Loucy (cell line): ENCODE measurements at regions not wholly inside any gene's neighbourhood (a gene's known extent, or its start where the extent isn't known, plus 50 kb on each side); places are given as distances from the start of the nearest gene placed in this dataset.

Experiments
- H2AFZ ChIP-seq: fragments of 200-600 bp; sonication (generic); 2 replicates; pipeline ENCODE4 v1.6.0; 2016; ENCODE audit warnings: antibody characterized with exemption, mild to moderate bottlenecking, low read length, moderate library complexity
- H3F3A ChIP-seq: fragments of 200-600 bp; 2 replicates; pipeline ENCODE4 v1.6.0; 2016; ENCODE audit warnings: antibody characterized with exemption, low read depth, mild to moderate bottlenecking
- H3K27me3 ChIP-seq: fragments of 200-600 bp; sonication (generic); 2 replicates; pipeline ENCODE4 v1.6.1; 2014; ENCODE audit warnings: low read length, mild to moderate bottlenecking; ENCODE audit not compliant: insufficient read depth, poor library complexity, severe bottlenecking
- H3K36me3 ChIP-seq: fragments of 200-600 bp; sonication (generic); 2 replicates; pipeline ENCODE4 v1.6.1; 2016; ENCODE audit warnings: low read length; ENCODE audit not compliant: insufficient read depth
- H3K4me1 ChIP-seq: fragments of 200-600 bp; sonication (generic); 2 replicates; pipeline ENCODE4 v1.5.1; 2014; ENCODE audit warnings: low read length, mild to moderate bottlenecking; ENCODE audit not compliant: insufficient read depth, poor library complexity, severe bottlenecking
- H3K4me2 ChIP-seq: fragments of 200-600 bp; sonication (generic); 2 replicates; pipeline ENCODE4 v1.6.0; 2014; ENCODE audit warnings: antibody characterized with exemption, low read length, low read depth, mild to moderate bottlenecking; ENCODE audit not compliant: poor library complexity, severe bottlenecking
- H3K4me3 ChIP-seq: fragments of 200-600 bp; sonication (generic); 2 replicates; pipeline ENCODE4 v1.5.1; 2014; ENCODE audit warnings: low read length, mild to moderate bottlenecking, mixed read lengths; ENCODE audit not compliant: poor library complexity, severe bottlenecking
- H3K79me2 ChIP-seq: fragments of 200-600 bp; sonication (generic); 2 replicates; pipeline ENCODE4 v1.6.1; 2014; ENCODE audit warnings: low read length; ENCODE audit not compliant: insufficient read depth
- H3K9ac ChIP-seq: fragments of 200-600 bp; sonication (generic); 2 replicates; pipeline ENCODE4 v1.6.0; 2014; ENCODE audit warnings: mild to moderate bottlenecking, low read depth, low read length, moderate library complexity; ENCODE audit not compliant: poor library complexity, severe bottlenecking
- H3K9me2 ChIP-seq: fragments of 200-600 bp; sonication (generic); replicated peaks from 2 replicates; pipeline ENCODE4 v1.6.1; 2016; ENCODE audit warnings: low read depth, low read length, mixed read lengths
- H3K9me3 ChIP-seq: fragments of 200-600 bp; sonication (generic); 2 replicates; pipeline ENCODE4 v1.6.1; 2014; ENCODE audit warnings: mild to moderate bottlenecking, antibody characterized with exemption, low read length, low read depth; ENCODE audit not compliant: insufficient read depth
- H4K20me1 ChIP-seq: fragments of 200-600 bp; sonication (generic); 2 replicates; pipeline ENCODE4 v1.6.0; 2014; ENCODE audit warnings: antibody characterized with exemption, low read length, mild to moderate bottlenecking; ENCODE audit not compliant: insufficient read depth, poor library complexity, severe bottlenecking
- EZH2phosphoT487 ChIP-seq: fragments of 200-600 bp; IDR thresholded peaks from 2 replicates; pipeline ENCODE4 v1.6.1; 2018; ENCODE audit warnings: antibody characterized with exemption, mild to moderate bottlenecking, moderate library complexity, borderline replicate concordance
- TF ChIP-seq, protein P1 (sequence below): fragments of 200-600 bp; sonication (generic); conservative IDR thresholded peaks from 2 replicates; pipeline ENCODE4 v1.5.1; 2014; ENCODE audit warnings: mild to moderate bottlenecking, antibody characterized with exemption, low read length

DNA sequence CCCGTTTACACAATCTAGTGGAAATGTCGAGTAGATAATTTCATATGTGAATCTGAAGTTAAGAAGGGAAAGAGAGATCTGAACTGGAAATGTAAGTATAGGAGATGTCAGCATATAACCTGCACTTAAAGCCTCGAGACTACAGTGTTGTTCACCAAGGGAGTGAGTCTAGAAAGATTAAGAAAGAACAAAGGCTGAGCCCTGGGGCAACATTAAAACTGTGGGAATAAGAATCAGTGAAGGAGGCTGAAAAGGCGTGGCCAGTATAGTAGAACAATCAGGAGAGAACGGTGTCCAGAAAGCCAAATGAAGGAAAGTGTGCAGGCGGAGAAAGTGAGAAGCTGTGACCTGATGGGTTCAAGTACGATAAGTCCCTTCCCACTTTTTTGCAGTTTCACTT, 118.8 kb upstream of the TENM3 start:
- H3K9me3 ChIP-seq, result 0 out of 2 replicates have a peak, but pooled peaks cover 8% of the 10 kb centered on the region
- no peak overlapping the region for H2AFZ ChIP-seq
- no peaks in the 10 kb centered on the region for H3K4me1 ChIP-seq
- H3K4me3 ChIP-seq, result no peak overlapping the region
- H3F3A ChIP-seq, result no peaks in the 10 kb centered on the region
- no peaks in the 10 kb centered on the region for H3K9me2 ChIP-seq
- no peaks in the 10 kb centered on the region for H3K36me3 ChIP-seq
- no peak overlapping the region for H3K4me2 ChIP-seq
- TF ChIP-seq, protein P1, sequence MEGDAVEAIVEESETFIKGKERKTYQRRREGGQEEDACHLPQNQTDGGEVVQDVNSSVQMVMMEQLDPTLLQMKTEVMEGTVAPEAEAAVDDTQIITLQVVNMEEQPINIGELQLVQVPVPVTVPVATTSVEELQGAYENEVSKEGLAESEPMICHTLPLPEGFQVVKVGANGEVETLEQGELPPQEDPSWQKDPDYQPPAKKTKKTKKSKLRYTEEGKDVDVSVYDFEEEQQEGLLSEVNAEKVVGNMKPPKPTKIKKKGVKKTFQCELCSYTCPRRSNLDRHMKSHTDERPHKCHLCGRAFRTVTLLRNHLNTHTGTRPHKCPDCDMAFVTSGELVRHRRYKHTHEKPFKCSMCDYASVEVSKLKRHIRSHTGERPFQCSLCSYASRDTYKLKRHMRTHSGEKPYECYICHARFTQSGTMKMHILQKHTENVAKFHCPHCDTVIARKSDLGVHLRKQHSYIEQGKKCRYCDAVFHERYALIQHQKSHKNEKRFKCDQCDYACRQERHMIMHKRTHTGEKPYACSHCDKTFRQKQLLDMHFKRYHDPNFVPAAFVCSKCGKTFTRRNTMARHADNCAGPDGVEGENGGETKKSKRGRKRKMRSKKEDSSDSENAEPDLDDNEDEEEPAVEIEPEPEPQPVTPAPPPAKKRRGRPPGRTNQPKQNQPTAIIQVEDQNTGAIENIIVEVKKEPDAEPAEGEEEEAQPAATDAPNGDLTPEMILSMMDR, result no peak
- no peak for TF ChIP-seq EZH2phosphoT487
- no peaks in the 10 kb centered on the region for H3K79me2 ChIP-seq
- no peaks in the 10 kb centered on the region for H4K20me1 ChIP-seq
- H3K27me3 ChIP-seq, result no peaks in the 10 kb centered on the region
- H3K9ac ChIP-seq, result no peak overlapping the region

DNA sequence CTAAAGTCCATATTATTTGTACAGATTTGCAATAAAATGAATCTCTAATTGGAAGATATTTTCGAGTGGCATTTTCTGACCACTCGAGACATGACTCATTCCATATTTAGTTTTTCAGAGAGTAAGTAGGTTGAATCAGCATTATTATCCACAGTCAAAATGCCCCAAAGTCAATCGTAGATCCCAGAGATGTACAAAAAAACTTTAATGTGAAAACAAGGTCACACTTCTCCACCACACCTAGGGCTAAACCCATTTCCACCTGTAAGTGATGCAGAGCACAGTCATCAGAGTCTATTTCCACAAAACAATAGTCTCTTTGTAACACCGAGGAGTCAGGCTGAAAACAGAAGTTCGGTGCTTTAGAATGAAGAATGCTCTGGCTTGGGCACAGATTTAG, 117.1 kb upstream of the TENM3 start:
- no peak overlapping the region for H2AFZ ChIP-seq
- H3K4me1 ChIP-seq, result no peaks in the 10 kb centered on the region
- H3K9ac ChIP-seq, result no peak overlapping the region
- no peaks in the 10 kb centered on the region for H3K36me3 ChIP-seq
- H3K27me3 ChIP-seq, result no peaks in the 10 kb centered on the region
- no peaks in the 10 kb centered on the region for H3K9me2 ChIP-seq
- H3K4me3 ChIP-seq, result no peak overlapping the region
- TF ChIP-seq EZH2phosphoT487, result no peak
- TF ChIP-seq, protein P1, result no peak
- H3K79me2 ChIP-seq, result no peaks in the 10 kb centered on the region
- H3K4me2 ChIP-seq, result no peak overlapping the region
- no peaks in the 10 kb centered on the region for H4K20me1 ChIP-seq
- no peaks in the 10 kb centered on the region for H3F3A ChIP-seq
- 0 out of 2 replicates have a peak, but pooled peaks cover 4% of the 10 kb centered on the region for H3K9me3 ChIP-seq

DNA sequence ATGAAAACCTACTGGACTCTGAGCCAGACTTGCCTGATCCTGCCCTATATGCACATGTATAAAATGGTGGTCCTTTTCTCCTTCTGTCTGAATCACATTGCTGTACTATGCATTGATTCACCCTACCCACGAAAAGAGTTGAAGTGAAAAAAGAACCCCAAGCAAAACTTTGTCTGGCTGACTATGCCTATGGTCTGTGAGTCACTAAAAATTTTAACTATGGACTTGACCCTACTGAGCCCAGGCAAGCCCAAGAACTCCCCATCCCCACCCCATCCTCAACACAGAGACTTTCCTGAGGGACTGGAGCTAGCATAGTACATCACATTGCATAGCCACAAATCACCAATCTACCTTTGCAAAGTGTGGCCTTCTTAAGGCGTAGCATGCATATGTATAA, 116.6 kb upstream of the TENM3 start:
- Histone ChIP-seq H2AFZ (no peak overlapping the region), H4K20me1 (no peaks in the 10 kb centered on the region), H3K4me1 (no peaks in the 10 kb centered on the region), H3K79me2 (no peaks in the 10 kb centered on the region), H3K27me3 (no peaks in the 10 kb centered on the region), H3K4me2 (no peak overlapping the region), H3K36me3 (no peaks in the 10 kb centered on the region), H3K9ac (no peak overlapping the region), H3K4me3 (no peak overlapping the region), H3K9me2 (no peaks in the 10 kb centered on the region), H3F3A (no peaks in the 10 kb centered on the region), H3K9me3 (0 out of 2 replicates have a peak, but pooled peaks cover 2% of the 10 kb centered on the region)
- TF ChIP-seq, protein P1, result no peak
